K562 (cell line): ENCODE measurements at regions not wholly inside any gene's neighbourhood (a gene's known extent, or its start where the extent isn't known, plus 50 kb on each side); places are given as distances from the start of the nearest gene placed in this dataset.

ENCODE experiments used
- ATAC-seq: fragments of 200-7000 bp; cut with Tn5 transposase; 3 replicates; pipeline ENCODE4 v1.9.1; 2020; ENCODE audit warnings: moderate library complexity
- BruUV-seq: library from RNA; stranded (reverse); fragments of 400-500 nt; replicated peaks from 2 replicates; lab custom pipeline; 2021; lab: Mats Ljungman, UMichigan
- CTCF ChIA-PET: fragments of 300-600 bp; formaldehyde crosslinking; extraction: SDS; loops from one replicate; lab custom pipeline; 2021; ENCODE audit warnings: low intra/inter-chr PET ratio; lab: Yijun Ruan, JAX
- POLR2A ChIA-PET: fragments of 300-600, 350-650 bp; sonication (Branson Sonifier 250); formaldehyde crosslinking; extraction: SDS; loops from one replicate; lab custom pipeline; 2021; ENCODE audit warnings: antibody characterized with exemption, inconsistent platforms; lab: Yijun Ruan, JAX
- DNase-seq, 4 experiments: peaks; one replicate each; pipeline versions ENCODE4 v3.0.0 to v3.0.0-alpha.2; 2011 to 2018; ENCODE audit warnings: low spot score in 3 of 4, mixed read lengths in 3 of 4; ENCODE audit errors: extremely low read depth in 1 of 4
- FAIRE-seq: peaks from 2 replicates; lab custom pipeline; 2011; peaks lifted over from hg19 to GRCh38; lab: Jason Lieb, UNC
- H2AFZ ChIP-seq: 2 replicates; pipeline ENCODE4 v1.6.0; 2011; ENCODE audit warnings: low read depth, low read length, control low read depth, inconsistent platforms
- H3K27ac ChIP-seq: fragments of 200-600 bp; 3 replicates; pipeline ENCODE4 v1.8.0; 2011; ENCODE audit warnings: low read depth, mild to moderate bottlenecking, control low read depth, inconsistent platforms, low read length, moderate library complexity, mixed read lengths; ENCODE audit errors: extremely low read depth
- H3K27me3 ChIP-seq, 2 experiments: fragments of 300-600 bp in 1 of 2; 2 replicates in 1 of 2; 3 replicates in 1 of 2; pipeline versions ENCODE4 v1.6.0 to v1.8.0; 2011; ENCODE audit warnings: inconsistent platforms in 2 of 2, low read length in 2 of 2, mild to moderate bottlenecking in 1 of 2, mixed read lengths in 1 of 2, moderate library complexity in 1 of 2; ENCODE audit not compliant: control insufficient read depth in 2 of 2, insufficient read depth in 2 of 2
- H3K36me3 ChIP-seq: fragments of 300-600 bp; 3 replicates; pipeline ENCODE4 v1.8.0; 2011; ENCODE audit warnings: mild to moderate bottlenecking, low read length, inconsistent platforms; ENCODE audit not compliant: control insufficient read depth, insufficient read depth
- H3K4me1 ChIP-seq, 2 experiments: fragments of 200-600 bp in 1 of 2; replicated peaks in 1 of 2; 2 replicates in 1 of 2; 3 replicates in 1 of 2; pipeline versions ENCODE4 v1.5.1 to v1.8.0; 2011; ENCODE audit warnings: inconsistent platforms in 2 of 2, low read length in 2 of 2, mild to moderate bottlenecking in 1 of 2, mixed read lengths in 1 of 2, moderate library complexity in 1 of 2; ENCODE audit not compliant: control insufficient read depth in 2 of 2, insufficient read depth in 2 of 2
- H3K4me2 ChIP-seq: 2 replicates; pipeline ENCODE4 v1.6.1; 2011; ENCODE audit warnings: low read length, control low read depth, inconsistent platforms, mixed read lengths; ENCODE audit not compliant: insufficient read depth
- H3K4me3 ChIP-seq: fragments of 200-600 bp; sonication (generic), shearing (Covaris generic); 2 replicates; pipeline ENCODE4 v1.5.1; 2016; ENCODE audit warnings: control low read depth, inconsistent platforms
- H3K79me2 ChIP-seq: fragments of 200-600 bp; 3 replicates; pipeline ENCODE4 v1.8.0; 2011; ENCODE audit warnings: low read length, inconsistent platforms; ENCODE audit not compliant: control insufficient read depth, insufficient read depth
- H3K9ac ChIP-seq, 2 experiments: 2 replicates each; pipeline versions ENCODE4 v1.6.0 to v1.6.1; 2011; ENCODE audit warnings: low read depth in 2 of 2, low read length in 2 of 2, control low read depth in 1 of 2, inconsistent platforms in 1 of 2, mild to moderate bottlenecking in 1 of 2, mixed read lengths in 1 of 2; ENCODE audit not compliant: insufficient read depth in 1 of 2
- H3K9me1 ChIP-seq: one replicate; pipeline ENCODE4 v1.6.0; 2011; ENCODE audit warnings: inconsistent platforms, mild to moderate bottlenecking, low read length, moderate library complexity; ENCODE audit not compliant: control insufficient read depth, insufficient read depth
- H3K9me3 ChIP-seq: replicated peaks from 2 replicates; pipeline ENCODE4 v1.5.1; 2011; ENCODE audit warnings: low read depth, low read length, inconsistent platforms; ENCODE audit not compliant: control insufficient read depth, insufficient read depth
- H4K20me1 ChIP-seq: replicated peaks from 2 replicates; pipeline ENCODE4 v1.6.1; 2011; ENCODE audit warnings: low read length, inconsistent platforms, mixed read lengths; ENCODE audit not compliant: control insufficient read depth, insufficient read depth
- VEZF1 ChIP-seq: fragments of 200-800 bp; sonication (Bioruptor generic); IDR thresholded peaks from 2 replicates; pipeline ENCODE4 v1.6.1; 2017; ENCODE audit warnings: missing genetic modification characterization, missing compliant biosample characterization
- ZKSCAN1 ChIP-seq: fragments of 150-350 bp; IDR thresholded peaks from 2 replicates; pipeline ENCODE4 v1.6.1; 2016; ENCODE audit warnings: low read depth, low read length
- WGBS: fragments of 100-300 bp; shearing (Covaris generic); methylation state at CpG from one replicate; pipeline ENCODE4 v1.1.6; 2016; ENCODE audit warnings: low coverage, mixed read lengths; ENCODE audit not compliant: insufficient coverage; ENCODE audit errors: missing lambda C conversion rate; 5-methylcytosine and 5-hydroxymethylcytosine counted together
- in situ Hi-C: fragments of 300-500 bp; cut with MboI; formaldehyde crosslinking; loops from 4 replicates; pipeline ENCODE4 v1.15.0; 2018; ENCODE audit warnings: inconsistent platforms, mixed read lengths
- intact Hi-C: fragments of 100-400 bp; cut with micrococcal nuclease; formaldehyde crosslinking; loops from 2 replicates; pipeline ENCODE4 v1.14.2; 2022

- no peaks in the 10 kb centered on the region for H4K20me1 ChIP-seq
- ATAC-seq (no peak), DNase-seq (no peak), FAIRE-seq (no peak)
- H3K9me3 ChIP-seq: no peaks in the 10 kb centered on the region
- no peaks in the 10 kb centered on the region for H3K36me3 ChIP-seq
- TF ChIP-seq ZKSCAN1 (no peak), VEZF1 (CRISPR knock-in tag) (no peak)
- WGBS: 0% methylated on average over 6 of the region's 6 CpGs
- no peak overlapping the region for H3K9ac ChIP-seq
- POLR2A ChIA-PET: interaction anchor here (0.6 kb wide), 1 partner anchor 624 kb away, joined by 3 read pairs; no protein-coding TSS in a partner anchor
- no peak overlapping the region for H3K27ac ChIP-seq
- H3K4me2 ChIP-seq: no peak overlapping the region
- H3K4me1 ChIP-seq: no peaks in the 10 kb centered on the region
- H3K9me1 ChIP-seq: no peaks in the 10 kb centered on the region
- BruUV-seq: no TSS peak
- CTCF ChIA-PET: no interaction called here
- in situ Hi-C loops: no loop called here
- no peak overlapping the region for H3K4me3 ChIP-seq
- H3K79me2 ChIP-seq: no peaks in the 10 kb centered on the region
- no peaks in the 10 kb centered on the region for H3K27me3 ChIP-seq
- intact Hi-C loops: loop anchor here (10.0 kb wide), 1 partner anchor 152 kb away; no protein-coding TSS in a partner anchor
- no peak overlapping the region for H2AFZ ChIP-seq
These were observed 107.5 kb upstream of the SERPINE2 start for GRCh38 chr2:224146356-224147160.
